ENCODE measurements at regions not wholly inside any gene's neighbourhood (a gene's known extent, or its start where the extent isn't known, plus 50 kb on each side); places are given as distances from the start of the nearest gene placed in this dataset.

DNA sequence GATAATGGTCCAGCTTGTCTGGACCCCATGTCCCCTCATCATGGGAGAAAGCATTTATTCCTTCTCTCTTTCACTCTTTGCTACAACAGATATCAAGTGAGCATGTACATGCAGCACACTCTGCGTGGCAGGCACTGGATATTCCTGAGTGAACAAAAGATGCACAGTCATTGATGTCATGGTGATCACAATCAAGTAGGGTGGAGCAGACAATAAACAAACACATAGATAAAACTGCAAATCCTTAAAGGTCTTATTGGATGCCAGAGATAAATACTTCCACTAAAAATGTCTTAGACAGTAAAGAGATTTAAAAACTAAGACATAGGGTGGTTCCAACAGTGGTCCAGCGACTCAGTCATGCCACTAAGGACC is 178.0 kb downstream of the ZC3H11B start:
- 94 to 98% methylated on average over 2 of the region's 2 CpGs for WGBS, 2 donors
- no peak for DNase-seq
- no peak overlapping the region for H3K27ac ChIP-seq
- H3K27me3 ChIP-seq: no peaks in the 10 kb centered on the region
- TF ChIP-seq, protein P1, sequence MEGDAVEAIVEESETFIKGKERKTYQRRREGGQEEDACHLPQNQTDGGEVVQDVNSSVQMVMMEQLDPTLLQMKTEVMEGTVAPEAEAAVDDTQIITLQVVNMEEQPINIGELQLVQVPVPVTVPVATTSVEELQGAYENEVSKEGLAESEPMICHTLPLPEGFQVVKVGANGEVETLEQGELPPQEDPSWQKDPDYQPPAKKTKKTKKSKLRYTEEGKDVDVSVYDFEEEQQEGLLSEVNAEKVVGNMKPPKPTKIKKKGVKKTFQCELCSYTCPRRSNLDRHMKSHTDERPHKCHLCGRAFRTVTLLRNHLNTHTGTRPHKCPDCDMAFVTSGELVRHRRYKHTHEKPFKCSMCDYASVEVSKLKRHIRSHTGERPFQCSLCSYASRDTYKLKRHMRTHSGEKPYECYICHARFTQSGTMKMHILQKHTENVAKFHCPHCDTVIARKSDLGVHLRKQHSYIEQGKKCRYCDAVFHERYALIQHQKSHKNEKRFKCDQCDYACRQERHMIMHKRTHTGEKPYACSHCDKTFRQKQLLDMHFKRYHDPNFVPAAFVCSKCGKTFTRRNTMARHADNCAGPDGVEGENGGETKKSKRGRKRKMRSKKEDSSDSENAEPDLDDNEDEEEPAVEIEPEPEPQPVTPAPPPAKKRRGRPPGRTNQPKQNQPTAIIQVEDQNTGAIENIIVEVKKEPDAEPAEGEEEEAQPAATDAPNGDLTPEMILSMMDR (IDR thresholded peaks at IDR 0.05): no peak
- H3K36me3 ChIP-seq: no peaks in the 10 kb centered on the region
- intact Hi-C loops (cut with DNase I): no loop called here
- no peak overlapping the region for H3K4me3 ChIP-seq
- no peaks in the 10 kb centered on the region for H3K9me3 ChIP-seq
- no peak for ATAC-seq
- peaks cover 0 to 19% (median 8%) of the 10 kb centered on the region in 9 donors for H3K4me1 ChIP-seq

DNA sequence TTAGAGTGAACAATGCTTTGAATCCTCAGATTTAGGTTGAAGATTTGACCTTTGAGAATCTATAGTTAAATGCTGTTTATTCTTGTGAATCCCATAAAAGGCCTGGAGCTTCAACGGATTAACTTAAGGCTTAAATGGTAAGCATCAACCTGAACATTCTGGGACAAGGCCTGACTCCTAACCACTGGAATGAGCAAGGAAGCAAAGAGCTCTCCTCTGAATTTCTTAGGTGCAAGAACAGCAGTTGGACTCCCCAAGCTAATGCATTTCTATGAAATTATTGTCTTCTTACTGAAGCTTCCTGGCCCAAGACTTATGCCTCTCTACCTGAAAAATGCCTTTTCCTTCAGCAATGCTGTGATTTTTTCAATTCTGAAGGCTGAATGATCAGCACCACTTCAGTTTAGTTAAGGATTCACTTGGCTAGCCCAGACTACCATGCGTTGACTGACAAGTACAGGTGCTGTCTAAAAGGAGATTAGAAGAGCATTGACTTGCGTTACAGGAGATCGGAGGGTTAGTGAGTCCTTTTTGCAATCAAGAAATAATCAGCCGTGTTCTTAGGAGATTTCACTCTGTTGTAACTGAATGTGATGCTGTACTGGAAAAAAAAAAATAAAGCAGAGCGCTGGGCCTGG is 178.5 kb downstream of the ZC3H11B start:
- TF ChIP-seq, protein P1 (IDR thresholded peaks at IDR 0.05): no peak
- H3K9me3 ChIP-seq: no peaks in the 10 kb centered on the region
- WGBS, 2 donors: 82 to 92% methylated on average over 6 of the region's 6 CpGs
- peaks cover 0 to 19% (median 8%) of the 10 kb centered on the region in 9 donors for H3K4me1 ChIP-seq
- intact Hi-C loops (cut with DNase I): no loop called here
- H3K36me3 ChIP-seq: no peaks in the 10 kb centered on the region
- DNase-seq (no peak), ATAC-seq (no peak)
- H3K27me3 ChIP-seq: no peaks in the 10 kb centered on the region
- H3K27ac ChIP-seq: no peak overlapping the region
- no peak overlapping the region for H3K4me3 ChIP-seq

- Histone ChIP-seq H3K4me3 (no peak overlapping the region), H3K4me1 (peaks cover 0 to 19% (median 8%) of the 10 kb centered on the region in 9 donors), H3K9me3 (no peaks in the 10 kb centered on the region), H3K27ac (no peak overlapping the region), H3K27me3 (no peaks in the 10 kb centered on the region), H3K36me3 (no peaks in the 10 kb centered on the region)
- TF ChIP-seq, protein P1 (IDR thresholded peaks at IDR 0.05): no peak
- ATAC-seq (peak in 4 of 8 donors; percentile 15 to 58 (median 52)), DNase-seq (no peak)
- WGBS, 2 donors: 75 to 78% methylated on average over 6 of the region's 6 CpGs
- intact Hi-C loops (cut with DNase I): no loop called here
Measured at GRCh38 chr1:219433496-219434131, 179.3 kb downstream of the ZC3H11B start.

- WGBS, 2 donors: 17 to 26% methylated on average over 5 of the region's 5 CpGs
- intact Hi-C loops (cut with DNase I): no loop called here
- DNase-seq (peak in 1 of 2 donors; percentile 22), ATAC-seq (peak; percentile 67 to 93 (median 79))
- Histone ChIP-seq H3K9me3 (no peaks in the 10 kb centered on the region), H3K27ac (peak overlapping the region in 1 of 10 donors; percentile 49), H3K27me3 (no peaks in the 10 kb centered on the region), H3K4me1 (peaks cover 0 to 19% (median 8%) of the 10 kb centered on the region in 9 donors), H3K4me3 (no peak overlapping the region), H3K36me3 (no peaks in the 10 kb centered on the region)
- TF ChIP-seq, protein P1 (IDR thresholded peaks at IDR 0.05): no peak
Measured at GRCh38 chr1:219433001-219433400, 179.9 kb downstream of the ZC3H11B start.
